ENCODE measurements at regions not wholly inside any gene's neighbourhood (a gene's known extent, or its start where the extent isn't known, plus 50 kb on each side); places are given as distances from the start of the nearest gene placed in this dataset.

DNA sequence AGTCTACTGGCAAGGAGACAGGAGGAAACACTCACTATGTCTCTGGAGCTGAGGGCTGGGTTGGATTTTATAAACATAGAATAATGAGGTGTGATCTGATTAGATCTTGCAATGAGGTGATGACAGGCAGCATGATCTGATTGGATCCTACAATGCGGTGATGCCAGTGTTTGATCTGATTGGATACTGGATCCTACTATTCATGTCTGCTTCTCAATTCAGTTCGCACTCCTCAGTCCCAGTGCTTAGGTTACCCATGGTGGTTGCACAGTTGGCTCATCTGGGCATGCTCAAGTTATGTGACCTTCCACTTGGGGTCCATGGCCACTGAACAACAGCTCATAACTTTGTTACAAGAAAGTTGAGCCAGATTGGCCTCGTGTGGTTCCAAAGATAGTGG, 469.5 kb downstream of the TSHZ3 start:
- TF ChIP-seq, protein P1, sequence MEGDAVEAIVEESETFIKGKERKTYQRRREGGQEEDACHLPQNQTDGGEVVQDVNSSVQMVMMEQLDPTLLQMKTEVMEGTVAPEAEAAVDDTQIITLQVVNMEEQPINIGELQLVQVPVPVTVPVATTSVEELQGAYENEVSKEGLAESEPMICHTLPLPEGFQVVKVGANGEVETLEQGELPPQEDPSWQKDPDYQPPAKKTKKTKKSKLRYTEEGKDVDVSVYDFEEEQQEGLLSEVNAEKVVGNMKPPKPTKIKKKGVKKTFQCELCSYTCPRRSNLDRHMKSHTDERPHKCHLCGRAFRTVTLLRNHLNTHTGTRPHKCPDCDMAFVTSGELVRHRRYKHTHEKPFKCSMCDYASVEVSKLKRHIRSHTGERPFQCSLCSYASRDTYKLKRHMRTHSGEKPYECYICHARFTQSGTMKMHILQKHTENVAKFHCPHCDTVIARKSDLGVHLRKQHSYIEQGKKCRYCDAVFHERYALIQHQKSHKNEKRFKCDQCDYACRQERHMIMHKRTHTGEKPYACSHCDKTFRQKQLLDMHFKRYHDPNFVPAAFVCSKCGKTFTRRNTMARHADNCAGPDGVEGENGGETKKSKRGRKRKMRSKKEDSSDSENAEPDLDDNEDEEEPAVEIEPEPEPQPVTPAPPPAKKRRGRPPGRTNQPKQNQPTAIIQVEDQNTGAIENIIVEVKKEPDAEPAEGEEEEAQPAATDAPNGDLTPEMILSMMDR (IDR thresholded peaks at IDR 0.05) = no peak
- no peak for TF ChIP-seq POLR2AphosphoS5 (IDR thresholded peaks at IDR 0.05; ENCODE audit: low read depth, low read length)
- TF ChIP-seq, protein P2, sequence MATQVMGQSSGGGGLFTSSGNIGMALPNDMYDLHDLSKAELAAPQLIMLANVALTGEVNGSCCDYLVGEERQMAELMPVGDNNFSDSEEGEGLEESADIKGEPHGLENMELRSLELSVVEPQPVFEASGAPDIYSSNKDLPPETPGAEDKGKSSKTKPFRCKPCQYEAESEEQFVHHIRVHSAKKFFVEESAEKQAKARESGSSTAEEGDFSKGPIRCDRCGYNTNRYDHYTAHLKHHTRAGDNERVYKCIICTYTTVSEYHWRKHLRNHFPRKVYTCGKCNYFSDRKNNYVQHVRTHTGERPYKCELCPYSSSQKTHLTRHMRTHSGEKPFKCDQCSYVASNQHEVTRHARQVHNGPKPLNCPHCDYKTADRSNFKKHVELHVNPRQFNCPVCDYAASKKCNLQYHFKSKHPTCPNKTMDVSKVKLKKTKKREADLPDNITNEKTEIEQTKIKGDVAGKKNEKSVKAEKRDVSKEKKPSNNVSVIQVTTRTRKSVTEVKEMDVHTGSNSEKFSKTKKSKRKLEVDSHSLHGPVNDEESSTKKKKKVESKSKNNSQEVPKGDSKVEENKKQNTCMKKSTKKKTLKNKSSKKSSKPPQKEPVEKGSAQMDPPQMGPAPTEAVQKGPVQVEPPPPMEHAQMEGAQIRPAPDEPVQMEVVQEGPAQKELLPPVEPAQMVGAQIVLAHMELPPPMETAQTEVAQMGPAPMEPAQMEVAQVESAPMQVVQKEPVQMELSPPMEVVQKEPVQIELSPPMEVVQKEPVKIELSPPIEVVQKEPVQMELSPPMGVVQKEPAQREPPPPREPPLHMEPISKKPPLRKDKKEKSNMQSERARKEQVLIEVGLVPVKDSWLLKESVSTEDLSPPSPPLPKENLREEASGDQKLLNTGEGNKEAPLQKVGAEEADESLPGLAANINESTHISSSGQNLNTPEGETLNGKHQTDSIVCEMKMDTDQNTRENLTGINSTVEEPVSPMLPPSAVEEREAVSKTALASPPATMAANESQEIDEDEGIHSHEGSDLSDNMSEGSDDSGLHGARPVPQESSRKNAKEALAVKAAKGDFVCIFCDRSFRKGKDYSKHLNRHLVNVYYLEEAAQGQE (IDR thresholded peaks at IDR 0.05; ENCODE audit: insufficient read depth in 1 of 2, low read depth in 2 of 2, low read length in 1 of 2) = no peak
- no peak for TF ChIP-seq TCF7L2 (IDR thresholded peaks at IDR 0.05; ENCODE audit: low read depth, low read length)
- no peak for TF ChIP-seq SIN3A (IDR thresholded peaks at IDR 0.05; ENCODE audit: borderline replicate concordance, insufficient read depth, low read depth, low read length)

Measured in Panc1 (cell line).